ENCODE measurements at regions not wholly inside any gene's neighbourhood (a gene's known extent, or its start where the extent isn't known, plus 50 kb on each side); places are given as distances from the start of the nearest gene placed in this dataset.

DNA sequence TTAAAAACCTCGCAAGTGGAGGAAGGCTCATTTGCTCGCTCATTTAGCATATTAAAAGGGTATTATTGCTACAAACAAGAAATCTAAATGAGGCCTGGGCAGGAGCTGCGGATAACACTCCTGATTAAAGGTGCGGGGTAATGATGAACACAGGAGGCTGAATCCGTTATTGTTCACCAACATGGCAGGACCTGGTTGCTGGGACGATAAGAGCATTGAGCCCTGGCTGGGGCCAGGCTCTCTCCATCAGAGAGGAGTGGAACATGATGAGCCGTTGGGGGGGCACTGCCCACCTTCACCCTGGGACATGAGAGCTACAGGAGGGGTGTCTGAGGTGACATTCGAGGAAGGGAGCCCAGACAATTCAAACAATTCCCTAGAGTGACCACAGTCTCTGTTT, 211.7 kb downstream of the NXPE2 start:
- no peak for DNase-seq (ENCODE audit: extremely low read depth, low read depth)
- TF ChIP-seq, protein P1, sequence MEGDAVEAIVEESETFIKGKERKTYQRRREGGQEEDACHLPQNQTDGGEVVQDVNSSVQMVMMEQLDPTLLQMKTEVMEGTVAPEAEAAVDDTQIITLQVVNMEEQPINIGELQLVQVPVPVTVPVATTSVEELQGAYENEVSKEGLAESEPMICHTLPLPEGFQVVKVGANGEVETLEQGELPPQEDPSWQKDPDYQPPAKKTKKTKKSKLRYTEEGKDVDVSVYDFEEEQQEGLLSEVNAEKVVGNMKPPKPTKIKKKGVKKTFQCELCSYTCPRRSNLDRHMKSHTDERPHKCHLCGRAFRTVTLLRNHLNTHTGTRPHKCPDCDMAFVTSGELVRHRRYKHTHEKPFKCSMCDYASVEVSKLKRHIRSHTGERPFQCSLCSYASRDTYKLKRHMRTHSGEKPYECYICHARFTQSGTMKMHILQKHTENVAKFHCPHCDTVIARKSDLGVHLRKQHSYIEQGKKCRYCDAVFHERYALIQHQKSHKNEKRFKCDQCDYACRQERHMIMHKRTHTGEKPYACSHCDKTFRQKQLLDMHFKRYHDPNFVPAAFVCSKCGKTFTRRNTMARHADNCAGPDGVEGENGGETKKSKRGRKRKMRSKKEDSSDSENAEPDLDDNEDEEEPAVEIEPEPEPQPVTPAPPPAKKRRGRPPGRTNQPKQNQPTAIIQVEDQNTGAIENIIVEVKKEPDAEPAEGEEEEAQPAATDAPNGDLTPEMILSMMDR (IDR thresholded peaks at IDR 0.05; ENCODE audit: low read depth, low read length), result no peak

DNA sequence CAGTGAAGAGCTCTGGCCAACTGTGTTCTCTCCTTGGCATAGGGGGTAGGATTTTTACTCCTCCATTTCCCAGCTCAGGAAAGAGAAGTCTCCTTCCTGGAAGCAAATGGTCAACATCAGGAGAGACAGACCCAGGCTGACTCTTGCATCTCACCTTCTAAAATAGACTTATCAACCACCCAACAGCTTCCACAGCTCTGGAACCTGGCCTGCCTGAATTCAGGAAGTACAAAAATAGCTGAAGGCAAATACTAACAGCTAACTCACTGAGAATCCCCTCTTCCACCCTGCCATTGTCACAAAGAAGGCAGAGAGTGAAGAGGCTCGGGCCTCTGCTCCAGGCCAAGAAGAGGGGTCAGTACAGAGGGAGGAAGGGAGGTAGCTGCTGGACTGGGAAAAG, 213.6 kb downstream of the NXPE2 start:
- DNase-seq (ENCODE audit: extremely low read depth, low read depth), result no peak
- TF ChIP-seq, protein P1 (IDR thresholded peaks at IDR 0.05; ENCODE audit: low read depth, low read length), result no peak

DNA sequence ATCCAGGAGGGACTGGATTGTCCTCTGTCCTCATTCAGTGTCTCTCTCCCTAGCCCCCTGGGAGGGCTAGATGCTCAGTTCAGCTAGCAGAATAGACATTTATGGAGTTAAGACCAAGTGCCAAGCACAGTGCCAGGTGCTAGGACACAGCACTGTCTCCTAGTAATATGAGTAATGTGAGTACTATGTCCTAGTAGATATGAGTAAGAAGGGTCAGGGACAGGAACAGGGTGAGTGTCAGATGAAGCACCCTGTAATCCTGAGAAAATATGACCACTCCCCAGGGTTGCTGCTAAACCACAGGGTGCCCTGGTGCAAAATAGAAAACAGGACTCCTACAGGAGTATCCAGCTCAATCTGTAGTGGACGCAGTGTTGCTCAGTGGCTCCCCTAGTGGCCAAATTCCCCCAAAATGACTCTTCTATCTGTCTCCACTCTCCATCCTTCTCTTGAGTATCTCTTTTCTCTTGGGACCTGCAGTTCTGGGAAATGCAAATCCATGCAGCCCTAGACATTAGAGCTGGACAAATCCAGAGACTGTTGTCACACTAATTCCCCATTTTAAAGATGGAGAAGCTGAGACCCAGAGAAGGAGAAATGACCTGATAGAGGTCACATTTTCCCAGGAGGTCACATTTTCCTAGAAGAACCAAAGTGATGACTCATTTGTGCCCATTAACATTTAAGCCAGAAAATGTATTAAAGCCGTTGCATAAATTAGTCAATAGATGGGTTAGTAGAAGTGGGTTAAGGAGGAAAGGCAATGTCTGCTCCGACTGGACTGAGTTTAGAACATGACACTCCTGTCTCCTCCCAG, 214.3 kb downstream of the NXPE2 start:
- no peak for DNase-seq (ENCODE audit: extremely low read depth, low read depth)
- TF ChIP-seq, protein P1 (IDR thresholded peaks at IDR 0.05; ENCODE audit: low read depth, low read length), result no peak

DNA sequence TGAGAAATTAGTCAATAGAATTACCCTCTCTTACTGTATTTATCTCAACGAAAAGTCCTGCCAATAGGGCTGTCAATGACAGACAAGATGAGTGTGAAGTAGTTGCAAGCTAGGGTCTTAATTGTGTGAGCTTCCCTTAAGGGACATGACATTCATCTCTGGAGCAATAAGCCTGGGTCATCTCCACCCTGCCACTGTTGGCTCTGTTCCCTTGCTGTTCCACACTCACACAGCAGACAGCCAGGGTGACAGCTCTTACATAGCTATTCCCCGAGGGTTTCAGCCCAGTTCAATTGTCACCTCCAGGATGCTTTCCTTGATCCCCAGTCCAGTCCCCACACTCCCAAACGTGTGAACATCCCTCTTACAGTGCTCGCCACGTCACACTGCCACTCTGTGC, 215.0 kb downstream of the NXPE2 start:
- TF ChIP-seq, protein P1 (IDR thresholded peaks at IDR 0.05; ENCODE audit: low read depth, low read length), result no peak
- DNase-seq (ENCODE audit: extremely low read depth, low read depth), result no peak

DNA sequence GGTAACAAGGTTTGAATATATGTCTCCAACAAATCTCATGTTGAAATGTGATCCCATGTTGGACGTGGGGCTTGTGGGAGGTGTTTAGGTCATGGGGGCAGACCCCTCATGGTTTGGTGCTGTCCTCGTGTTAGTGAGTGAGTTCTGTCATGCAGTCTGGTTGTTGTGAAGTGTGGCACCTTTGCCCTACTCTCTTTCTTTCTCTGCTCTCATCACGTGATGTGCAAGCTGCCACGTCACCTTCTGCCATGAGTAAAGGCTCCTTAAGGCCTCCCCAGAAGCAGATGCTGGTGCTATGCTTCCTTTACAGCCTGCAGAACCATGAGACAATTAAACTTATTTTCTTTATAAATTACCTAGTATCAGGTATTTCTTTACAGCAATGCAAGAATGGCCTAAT, 218.3 kb downstream of the NXPE2 start:
- no peak for DNase-seq (ENCODE audit: extremely low read depth, low read depth)
- TF ChIP-seq, protein P1 (IDR thresholded peaks at IDR 0.05; ENCODE audit: low read depth, low read length), result no peak

DNA sequence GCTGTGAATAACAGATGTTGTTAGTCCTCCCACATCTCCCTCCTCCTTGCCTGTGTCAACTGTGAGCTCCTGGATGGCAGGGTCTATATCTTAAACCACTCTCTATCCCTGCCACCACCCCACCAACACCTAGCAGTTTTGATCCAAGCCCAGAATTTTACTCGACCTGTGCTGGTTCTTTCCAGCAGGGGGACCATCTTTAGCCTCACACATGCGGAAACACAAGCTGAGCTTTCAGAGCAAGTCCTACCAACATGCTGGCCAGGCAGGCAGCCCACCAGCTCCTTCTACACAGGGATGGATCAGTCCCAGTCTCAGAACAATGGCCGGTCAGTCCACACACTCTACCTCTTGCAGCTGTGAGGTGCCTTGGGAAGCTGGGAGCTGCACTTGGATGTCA, 231.5 kb downstream of the NXPE2 start:
- DNase-seq (ENCODE audit: extremely low read depth, low read depth), result no peak
- TF ChIP-seq, protein P1 (IDR thresholded peaks at IDR 0.05; ENCODE audit: low read depth, low read length), result no peak

DNA sequence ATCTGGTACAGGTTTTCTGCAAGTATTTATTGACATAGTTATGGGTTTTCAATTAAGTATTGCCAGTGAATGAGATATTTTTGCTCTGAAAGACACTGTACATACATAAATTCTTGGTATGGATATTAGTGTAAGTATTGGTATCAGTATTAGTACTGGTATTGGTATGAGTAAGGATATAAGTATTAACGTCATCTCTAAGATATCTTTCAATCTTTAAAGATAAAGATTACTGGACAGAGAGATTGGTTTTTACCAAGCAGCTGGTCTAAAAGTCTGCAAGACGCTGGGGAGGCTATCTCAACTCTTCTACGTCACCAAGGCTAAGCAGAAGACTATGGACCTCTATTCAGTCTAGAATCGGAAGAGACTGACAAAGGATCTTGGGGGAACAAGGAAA, 234.5 kb downstream of the NXPE2 start:
- TF ChIP-seq, protein P1 (IDR thresholded peaks at IDR 0.05; ENCODE audit: low read depth, low read length), result no peak
- DNase-seq (ENCODE audit: extremely low read depth, low read depth), result no peak
